H1 (cell line): ENCODE measurements at regions not wholly inside any gene's neighbourhood (a gene's known extent, or its start where the extent isn't known, plus 50 kb on each side); places are given as distances from the start of the nearest gene placed in this dataset.

ENCODE experiments used
- CBX8 ChIP-seq: fragments of 300-800, 300-1000 bp; sonication (generic); IDR thresholded peaks from 2 replicates; pipeline ENCODE4 v1.7.1; 2016; ENCODE audit warnings: low read depth, low read length, borderline replicate concordance
- EZH2 ChIP-seq: fragments of 200-600 bp; sonication (generic); IDR thresholded peaks from 2 replicates; pipeline ENCODE4 v1.7.1; 2012; ENCODE audit warnings: low read depth, mild to moderate bottlenecking, moderate library complexity, low read length, inconsistent platforms; ENCODE audit not compliant: severe bottlenecking
- FOSL1 ChIP-seq: IDR thresholded peaks from 2 replicates; pipeline ENCODE4 v1.6.1; 2011; ENCODE audit warnings: mild to moderate bottlenecking, low read depth, low read length, moderate library complexity; ENCODE audit not compliant: insufficient read depth
- PHF8 ChIP-seq: fragments of 200-600 bp; sonication (generic); conservative IDR thresholded peaks from 2 replicates; pipeline ENCODE4 v1.7.1; 2012; ENCODE audit warnings: low read depth, mild to moderate bottlenecking, inconsistent platforms, low read length, moderate library complexity
- POLR2A ChIP-seq, 2 experiments: IDR thresholded peaks; 1 replicate in 1 of 2; 2 replicates in 1 of 2; pipeline ENCODE4 v1.6.1; 2011; ENCODE audit warnings: low read depth in 2 of 2, low read length in 2 of 2, mild to moderate bottlenecking in 2 of 2; ENCODE audit errors: control extremely low read depth in 1 of 2
- POU5F1 ChIP-seq: IDR thresholded peaks from 2 replicates; pipeline ENCODE4 v1.6.1; 2011; ENCODE audit warnings: low read depth, mild to moderate bottlenecking, low read length, moderate library complexity
- SIN3A ChIP-seq, 2 experiments: IDR thresholded peaks in 1 of 2; conservative IDR thresholded peaks in 1 of 2; 2 replicates each; pipeline ENCODE4 v1.6.1; 2011 to 2012; ENCODE audit warnings: low read length in 2 of 2, improper control_type of control experiment in 1 of 2, low read depth in 1 of 2, mild to moderate bottlenecking in 1 of 2
- SP1 ChIP-seq: IDR thresholded peaks from 2 replicates; pipeline ENCODE4 v1.6.1; 2011; ENCODE audit warnings: low read depth, low read length
- TCF12 ChIP-seq: IDR thresholded peaks from 2 replicates; pipeline ENCODE4 v1.6.1; 2011; ENCODE audit warnings: low read depth, mild to moderate bottlenecking, low read length
- TF ChIP-seq, protein P1 (sequence below): fragments of 300-600 bp; sonication (generic); IDR thresholded peaks from 2 replicates; pipeline ENCODE4 v1.7.1; 2012; ENCODE audit warnings: low read length, moderate library complexity, mild to moderate bottlenecking, inconsistent platforms; ENCODE audit not compliant: insufficient replicate concordance
- TF ChIP-seq, protein P2 (sequence below): IDR thresholded peaks from 2 replicates; pipeline ENCODE4 v1.6.1; 2012; ENCODE audit warnings: inconsistent platforms
- TF ChIP-seq, protein P3 (sequence below): IDR thresholded peaks from 2 replicates; pipeline ENCODE4 v1.6.1; 2012; ENCODE audit warnings: inconsistent platforms

DNA sequence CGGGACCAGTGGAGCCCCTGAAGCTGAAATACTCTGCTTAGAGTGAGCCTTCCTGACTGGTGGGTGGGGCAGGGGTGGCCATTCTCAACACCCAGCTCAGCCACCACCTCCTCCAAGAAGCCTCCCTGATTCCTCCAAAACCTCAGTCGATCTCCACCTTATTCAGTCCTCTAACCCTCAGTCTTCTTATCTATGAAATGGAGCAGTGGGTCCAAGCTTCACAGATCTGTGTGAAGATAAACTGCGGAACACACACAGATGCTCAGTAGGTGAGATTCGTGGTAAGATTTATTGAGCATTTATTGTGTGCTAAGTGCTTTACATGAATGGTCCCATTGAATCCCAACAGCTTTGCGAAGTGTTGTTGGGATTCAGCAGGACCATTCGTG is 93.1 kb upstream of the RUNX3 start (continued):
- TF ChIP-seq, protein P1, sequence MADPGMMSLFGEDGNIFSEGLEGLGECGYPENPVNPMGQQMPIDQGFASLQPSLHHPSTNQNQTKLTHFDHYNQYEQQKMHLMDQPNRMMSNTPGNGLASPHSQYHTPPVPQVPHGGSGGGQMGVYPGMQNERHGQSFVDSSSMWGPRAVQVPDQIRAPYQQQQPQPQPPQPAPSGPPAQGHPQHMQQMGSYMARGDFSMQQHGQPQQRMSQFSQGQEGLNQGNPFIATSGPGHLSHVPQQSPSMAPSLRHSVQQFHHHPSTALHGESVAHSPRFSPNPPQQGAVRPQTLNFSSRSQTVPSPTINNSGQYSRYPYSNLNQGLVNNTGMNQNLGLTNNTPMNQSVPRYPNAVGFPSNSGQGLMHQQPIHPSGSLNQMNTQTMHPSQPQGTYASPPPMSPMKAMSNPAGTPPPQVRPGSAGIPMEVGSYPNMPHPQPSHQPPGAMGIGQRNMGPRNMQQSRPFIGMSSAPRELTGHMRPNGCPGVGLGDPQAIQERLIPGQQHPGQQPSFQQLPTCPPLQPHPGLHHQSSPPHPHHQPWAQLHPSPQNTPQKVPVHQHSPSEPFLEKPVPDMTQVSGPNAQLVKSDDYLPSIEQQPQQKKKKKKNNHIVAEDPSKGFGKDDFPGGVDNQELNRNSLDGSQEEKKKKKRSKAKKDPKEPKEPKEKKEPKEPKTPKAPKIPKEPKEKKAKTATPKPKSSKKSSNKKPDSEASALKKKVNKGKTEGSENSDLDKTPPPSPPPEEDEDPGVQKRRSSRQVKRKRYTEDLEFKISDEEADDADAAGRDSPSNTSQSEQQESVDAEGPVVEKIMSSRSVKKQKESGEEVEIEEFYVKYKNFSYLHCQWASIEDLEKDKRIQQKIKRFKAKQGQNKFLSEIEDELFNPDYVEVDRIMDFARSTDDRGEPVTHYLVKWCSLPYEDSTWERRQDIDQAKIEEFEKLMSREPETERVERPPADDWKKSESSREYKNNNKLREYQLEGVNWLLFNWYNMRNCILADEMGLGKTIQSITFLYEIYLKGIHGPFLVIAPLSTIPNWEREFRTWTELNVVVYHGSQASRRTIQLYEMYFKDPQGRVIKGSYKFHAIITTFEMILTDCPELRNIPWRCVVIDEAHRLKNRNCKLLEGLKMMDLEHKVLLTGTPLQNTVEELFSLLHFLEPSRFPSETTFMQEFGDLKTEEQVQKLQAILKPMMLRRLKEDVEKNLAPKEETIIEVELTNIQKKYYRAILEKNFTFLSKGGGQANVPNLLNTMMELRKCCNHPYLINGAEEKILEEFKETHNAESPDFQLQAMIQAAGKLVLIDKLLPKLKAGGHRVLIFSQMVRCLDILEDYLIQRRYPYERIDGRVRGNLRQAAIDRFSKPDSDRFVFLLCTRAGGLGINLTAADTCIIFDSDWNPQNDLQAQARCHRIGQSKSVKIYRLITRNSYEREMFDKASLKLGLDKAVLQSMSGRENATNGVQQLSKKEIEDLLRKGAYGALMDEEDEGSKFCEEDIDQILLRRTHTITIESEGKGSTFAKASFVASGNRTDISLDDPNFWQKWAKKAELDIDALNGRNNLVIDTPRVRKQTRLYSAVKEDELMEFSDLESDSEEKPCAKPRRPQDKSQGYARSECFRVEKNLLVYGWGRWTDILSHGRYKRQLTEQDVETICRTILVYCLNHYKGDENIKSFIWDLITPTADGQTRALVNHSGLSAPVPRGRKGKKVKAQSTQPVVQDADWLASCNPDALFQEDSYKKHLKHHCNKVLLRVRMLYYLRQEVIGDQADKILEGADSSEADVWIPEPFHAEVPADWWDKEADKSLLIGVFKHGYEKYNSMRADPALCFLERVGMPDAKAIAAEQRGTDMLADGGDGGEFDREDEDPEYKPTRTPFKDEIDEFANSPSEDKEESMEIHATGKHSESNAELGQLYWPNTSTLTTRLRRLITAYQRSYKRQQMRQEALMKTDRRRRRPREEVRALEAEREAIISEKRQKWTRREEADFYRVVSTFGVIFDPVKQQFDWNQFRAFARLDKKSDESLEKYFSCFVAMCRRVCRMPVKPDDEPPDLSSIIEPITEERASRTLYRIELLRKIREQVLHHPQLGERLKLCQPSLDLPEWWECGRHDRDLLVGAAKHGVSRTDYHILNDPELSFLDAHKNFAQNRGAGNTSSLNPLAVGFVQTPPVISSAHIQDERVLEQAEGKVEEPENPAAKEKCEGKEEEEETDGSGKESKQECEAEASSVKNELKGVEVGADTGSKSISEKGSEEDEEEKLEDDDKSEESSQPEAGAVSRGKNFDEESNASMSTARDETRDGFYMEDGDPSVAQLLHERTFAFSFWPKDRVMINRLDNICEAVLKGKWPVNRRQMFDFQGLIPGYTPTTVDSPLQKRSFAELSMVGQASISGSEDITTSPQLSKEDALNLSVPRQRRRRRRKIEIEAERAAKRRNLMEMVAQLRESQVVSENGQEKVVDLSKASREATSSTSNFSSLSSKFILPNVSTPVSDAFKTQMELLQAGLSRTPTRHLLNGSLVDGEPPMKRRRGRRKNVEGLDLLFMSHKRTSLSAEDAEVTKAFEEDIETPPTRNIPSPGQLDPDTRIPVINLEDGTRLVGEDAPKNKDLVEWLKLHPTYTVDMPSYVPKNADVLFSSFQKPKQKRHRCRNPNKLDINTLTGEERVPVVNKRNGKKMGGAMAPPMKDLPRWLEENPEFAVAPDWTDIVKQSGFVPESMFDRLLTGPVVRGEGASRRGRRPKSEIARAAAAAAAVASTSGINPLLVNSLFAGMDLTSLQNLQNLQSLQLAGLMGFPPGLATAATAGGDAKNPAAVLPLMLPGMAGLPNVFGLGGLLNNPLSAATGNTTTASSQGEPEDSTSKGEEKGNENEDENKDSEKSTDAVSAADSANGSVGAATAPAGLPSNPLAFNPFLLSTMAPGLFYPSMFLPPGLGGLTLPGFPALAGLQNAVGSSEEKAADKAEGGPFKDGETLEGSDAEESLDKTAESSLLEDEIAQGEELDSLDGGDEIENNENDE = no peak
- TF ChIP-seq POU5F1 (no peak), POLR2A (IDR thresholded peaks at IDR 0.05; ENCODE audit: control extremely low read depth in 1 of 2, low read depth in 2 of 2, low read length in 2 of 2) (no peak), TCF12 (no peak), SIN3A (conservative IDR thresholded peaks at IDR 0.05 in 1 of 2, IDR thresholded peaks at IDR 0.05 in 1 of 2; ENCODE audit: low read depth in 1 of 2, low read length in 2 of 2) (no peak), CBX8 (no peak), FOSL1 (no peak), SP1 (no peak), EZH2 (no peak), PHF8 (no peak)
- TF ChIP-seq, protein P2, sequence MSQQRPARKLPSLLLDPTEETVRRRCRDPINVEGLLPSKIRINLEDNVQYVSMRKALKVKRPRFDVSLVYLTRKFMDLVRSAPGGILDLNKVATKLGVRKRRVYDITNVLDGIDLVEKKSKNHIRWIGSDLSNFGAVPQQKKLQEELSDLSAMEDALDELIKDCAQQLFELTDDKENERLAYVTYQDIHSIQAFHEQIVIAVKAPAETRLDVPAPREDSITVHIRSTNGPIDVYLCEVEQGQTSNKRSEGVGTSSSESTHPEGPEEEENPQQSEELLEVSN = no peak
- TF ChIP-seq, protein P3, sequence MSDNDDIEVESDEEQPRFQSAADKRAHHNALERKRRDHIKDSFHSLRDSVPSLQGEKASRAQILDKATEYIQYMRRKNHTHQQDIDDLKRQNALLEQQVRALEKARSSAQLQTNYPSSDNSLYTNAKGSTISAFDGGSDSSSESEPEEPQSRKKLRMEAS = no peak
